22Rv1 (cell line): ENCODE measurements at regions not wholly inside any gene's neighbourhood (a gene's known extent, or its start where the extent isn't known, plus 50 kb on each side); places are given as distances from the start of the nearest gene placed in this dataset.
"Not testable (repeated sequence)": the region's sequence is repeated elsewhere in the genome, so short reads cannot be mapped to it uniquely, and the experiment has no call there.

Experiments
- H3K27ac ChIP-seq: fragments of 450-650 bp; 2 replicates; pipeline ENCODE4 v1.5.1; 2017
- CTCF ChIP-seq: fragments of 450-650 bp; IDR thresholded peaks from 2 replicates; pipeline ENCODE4 v1.5.1; 2017; ENCODE audit warnings: mild to moderate bottlenecking
- ZFX ChIP-seq: fragments of 450-650 bp; IDR thresholded peaks from 2 replicates; pipeline ENCODE4 v1.6.1; 2017; ENCODE audit warnings: antibody characterized with exemption, borderline replicate concordance

- H3K27ac ChIP-seq = no peak overlapping the region
- TF ChIP-seq CTCF = no peak
Observed at GRCh38 chrX:142503967-142504643, 299.0 kb upstream of the MAGEC2 start.

- TF ChIP-seq CTCF = no peak
- TF ChIP-seq ZFX = no peak
- H3K27ac ChIP-seq = no peak overlapping the region
Observed at GRCh38 chrX:142502441-142502840, 297.4 kb upstream of the MAGEC2 start.

- no peak overlapping the region for H3K27ac ChIP-seq
- TF ChIP-seq CTCF (no peak), ZFX (no peak)
Observed at GRCh38 chrX:142499992-142500391, 294.9 kb upstream of the MAGEC2 start.

DNA sequence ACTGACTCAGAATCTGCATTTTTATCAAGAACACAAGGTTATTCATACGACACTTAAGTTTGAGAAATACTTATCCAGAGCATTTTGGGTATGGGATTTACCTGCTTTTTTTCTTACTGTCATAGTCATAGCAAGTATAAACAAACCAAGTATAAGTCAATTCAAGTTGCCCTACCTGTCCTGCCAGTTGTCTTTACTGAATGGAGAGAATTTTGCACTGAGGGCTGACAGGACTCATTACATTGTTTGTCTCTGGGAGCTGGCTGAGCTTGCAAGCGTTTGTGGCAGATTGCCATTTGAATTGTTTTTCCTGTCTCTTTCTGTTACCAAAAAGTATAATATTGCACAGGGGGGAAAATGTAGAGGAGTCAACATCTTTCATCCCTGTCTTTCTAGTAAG lies 278.9 kb upstream of the MAGEC2 start:
- no peak for TF ChIP-seq CTCF
- no peak for TF ChIP-seq ZFX
- H3K27ac ChIP-seq = no peak overlapping the region

GRCh38 chrX:142446349-142446748 lies 241.3 kb upstream of the MAGEC2 start:
- no peak for TF ChIP-seq CTCF

GRCh38 chrX:142428916-142429315 lies 223.8 kb upstream of the MAGEC2 start:
- H3K27ac ChIP-seq = no peak overlapping the region

More at GRCh38 chrX:142446349-142446748, 241.3 kb upstream of the MAGEC2 start:
- H3K27ac ChIP-seq = no peak overlapping the region

DNA sequence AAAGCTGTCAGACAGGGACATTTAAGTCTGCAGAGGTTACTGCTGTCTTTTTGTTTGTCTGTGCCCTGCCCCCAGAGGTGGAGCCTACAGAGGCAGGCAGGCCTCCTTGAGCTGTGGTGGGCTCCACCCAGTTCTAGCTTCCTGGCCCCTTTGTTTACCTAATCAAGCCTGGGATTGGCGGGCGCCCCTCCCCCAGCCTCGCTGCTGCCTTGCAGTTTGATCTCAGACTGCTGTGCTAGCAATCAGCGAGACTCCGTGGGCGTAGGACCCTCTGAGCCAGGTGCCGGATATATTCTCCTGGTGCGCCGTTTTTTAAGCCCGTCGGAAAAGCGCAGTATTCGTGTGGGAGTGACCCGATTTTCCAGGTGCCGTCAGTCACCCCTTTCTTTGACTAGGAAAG lies 185.9 kb upstream of the MAGEC2 start:
- H3K27ac ChIP-seq = not testable (repeated sequence)

More at GRCh38 chrX:142428916-142429315, 223.8 kb upstream of the MAGEC2 start:
- TF ChIP-seq CTCF = no peak

- H3K27ac ChIP-seq = no peak overlapping the region
- no peak for TF ChIP-seq ZFX
- no peak for TF ChIP-seq CTCF
Observed at GRCh38 chrX:142363501-142363900, 158.4 kb upstream of the MAGEC2 start.
